Panc1 (cell line): ENCODE measurements at regions not wholly inside any gene's neighbourhood (a gene's known extent, or its start where the extent isn't known, plus 50 kb on each side); places are given as distances from the start of the nearest gene placed in this dataset.
"Not testable (repeated sequence)": the region's sequence is repeated elsewhere in the genome, so short reads cannot be mapped to it uniquely, and the experiment has no call there.

Experiments used
- ATAC-seq: fragments of 200-7000 bp; cut with Tn5 transposase; 2 replicates; pipeline ENCODE4 v1.9.1; 2020; ENCODE audit warnings: mild to moderate bottlenecking, moderate library complexity
- BruUV-seq: library from RNA; stranded (reverse); fragments of 400-500 nt; replicated peaks from 2 replicates; lab custom pipeline; 2021; lab: Mats Ljungman, UMichigan
- CTCF ChIA-PET: fragments of 300-600 bp; sonication (Branson Sonifier 250); formaldehyde crosslinking; loops from one replicate; lab custom pipeline; 2022; ENCODE audit warnings: antibody characterized with exemption; lab: Charles Lee
- POLR2A ChIA-PET: fragments of 300-600 bp; sonication (Branson Sonifier 250); formaldehyde crosslinking; loops from one replicate; lab custom pipeline; 2022; ENCODE audit warnings: antibody characterized with exemption; lab: Charles Lee
- DNase-seq: peaks from one replicate; pipeline ENCODE4 v3.0.0-alpha.2; 2010; ENCODE audit warnings: low read depth, low spot score
- H3K27ac ChIP-seq: 2 replicates; pipeline ENCODE4 v1.5.1; 2011; ENCODE audit warnings: mild to moderate bottlenecking, low read length, inconsistent platforms
- H3K27me3 ChIP-seq: fragments of 200-500 bp; sonication (Bioruptor generic); 2 replicates; pipeline ENCODE4 v1.6.0; 2014; ENCODE audit warnings: low read length, inconsistent platforms; ENCODE audit not compliant: control insufficient read depth, insufficient read depth
- H3K36me3 ChIP-seq: fragments of 200-500 bp; sonication (Bioruptor generic); 2 replicates; pipeline ENCODE4 v1.5.1; 2014; ENCODE audit warnings: inconsistent platforms, mild to moderate bottlenecking, low read length, moderate library complexity; ENCODE audit not compliant: control insufficient read depth, insufficient read depth
- H3K4me1 ChIP-seq: 2 replicates; pipeline ENCODE4 v1.5.1; 2011; ENCODE audit warnings: inconsistent platforms, mild to moderate bottlenecking, low read length, moderate library complexity; ENCODE audit not compliant: control insufficient read depth, insufficient read depth
- H3K4me3 ChIP-seq, 2 experiments: 2 replicates each; pipeline ENCODE4 v1.5.1; 2011 to 2012; ENCODE audit warnings: low read depth in 2 of 2, low read length in 2 of 2, mild to moderate bottlenecking in 2 of 2, inconsistent platforms in 1 of 2, moderate library complexity in 1 of 2
- H3K9me3 ChIP-seq: fragments of 200-500 bp; sonication (Bioruptor generic); 2 replicates; pipeline ENCODE4 v1.5.1; 2014; ENCODE audit warnings: low read depth, mild to moderate bottlenecking, inconsistent platforms, low read length, moderate library complexity; ENCODE audit not compliant: control insufficient read depth, insufficient read depth
- POLR2AphosphoS5 ChIP-seq: IDR thresholded peaks from 2 replicates; pipeline ENCODE4 v1.6.1; 2012; ENCODE audit warnings: mild to moderate bottlenecking, low read depth, low read length, moderate library complexity
- SIN3A ChIP-seq: IDR thresholded peaks from 2 replicates; pipeline ENCODE4 v1.6.1; 2012; ENCODE audit warnings: low read depth, mild to moderate bottlenecking, low read length, moderate library complexity, borderline replicate concordance; ENCODE audit not compliant: insufficient read depth
- TCF7L2 ChIP-seq: IDR thresholded peaks from 2 replicates; pipeline ENCODE4 v1.6.1; 2011; ENCODE audit warnings: mild to moderate bottlenecking, low read depth, low read length, inconsistent platforms
- in situ Hi-C: cut with HindIII; loops from 2 replicates; pipeline ENCODE4 v1.10.0; 2016; ENCODE audit warnings: low sequenced_read_pairs, low pct_unique_long_range_greater_than_20kb
- intact Hi-C: fragments of 100-400 bp; cut with micrococcal nuclease; formaldehyde crosslinking; loops from one replicate; pipeline ENCODE4 v1.10.0; 2022; ENCODE audit not compliant: unreplicated experiment
- TF ChIP-seq, protein P1 (sequence below): fragments of 450-650 bp; IDR thresholded peaks from 2 replicates; pipeline ENCODE4 v1.5.1; 2017; ENCODE audit warnings: mild to moderate bottlenecking
- TF ChIP-seq, protein P2 (sequence below), 2 experiments: IDR thresholded peaks; 2 replicates each; pipeline ENCODE4 v1.6.1; 2011 to 2012; ENCODE audit warnings: low read depth in 2 of 2, control low read depth in 1 of 2, low read length in 1 of 2, mild to moderate bottlenecking in 1 of 2, moderate library complexity in 1 of 2; ENCODE audit not compliant: insufficient read depth in 1 of 2

DNA sequence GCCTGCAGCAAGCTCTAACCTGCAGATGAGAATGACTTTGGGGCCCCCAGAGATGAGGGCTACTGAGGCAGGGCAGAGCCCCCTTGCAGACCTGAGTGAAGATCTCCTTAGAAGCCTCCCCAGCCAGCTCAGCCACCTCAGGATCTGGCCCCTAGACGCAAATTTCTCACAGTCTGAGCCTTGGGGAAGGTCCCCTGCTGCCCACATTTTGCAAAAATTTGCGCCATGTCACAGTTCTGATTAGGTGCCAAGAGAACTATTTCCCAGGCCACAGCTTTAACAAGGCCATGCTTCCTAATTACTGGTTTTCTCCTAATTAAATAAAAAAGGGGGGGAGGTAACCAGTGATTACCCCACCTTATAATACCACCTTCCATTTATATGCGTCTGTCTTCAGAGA, 81.0 kb upstream of the HES1 start:
- intact Hi-C loops (no loop called here), in situ Hi-C loops (no loop called here)
- CTCF ChIA-PET = interaction anchor here (0.7 kb wide), 1 partner anchor 261 kb away, joined by 3 read pairs; no protein-coding TSS in a partner anchor
- TF ChIP-seq TCF7L2 = no peak
- TF ChIP-seq, protein P1, sequence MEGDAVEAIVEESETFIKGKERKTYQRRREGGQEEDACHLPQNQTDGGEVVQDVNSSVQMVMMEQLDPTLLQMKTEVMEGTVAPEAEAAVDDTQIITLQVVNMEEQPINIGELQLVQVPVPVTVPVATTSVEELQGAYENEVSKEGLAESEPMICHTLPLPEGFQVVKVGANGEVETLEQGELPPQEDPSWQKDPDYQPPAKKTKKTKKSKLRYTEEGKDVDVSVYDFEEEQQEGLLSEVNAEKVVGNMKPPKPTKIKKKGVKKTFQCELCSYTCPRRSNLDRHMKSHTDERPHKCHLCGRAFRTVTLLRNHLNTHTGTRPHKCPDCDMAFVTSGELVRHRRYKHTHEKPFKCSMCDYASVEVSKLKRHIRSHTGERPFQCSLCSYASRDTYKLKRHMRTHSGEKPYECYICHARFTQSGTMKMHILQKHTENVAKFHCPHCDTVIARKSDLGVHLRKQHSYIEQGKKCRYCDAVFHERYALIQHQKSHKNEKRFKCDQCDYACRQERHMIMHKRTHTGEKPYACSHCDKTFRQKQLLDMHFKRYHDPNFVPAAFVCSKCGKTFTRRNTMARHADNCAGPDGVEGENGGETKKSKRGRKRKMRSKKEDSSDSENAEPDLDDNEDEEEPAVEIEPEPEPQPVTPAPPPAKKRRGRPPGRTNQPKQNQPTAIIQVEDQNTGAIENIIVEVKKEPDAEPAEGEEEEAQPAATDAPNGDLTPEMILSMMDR = no peak
- TF ChIP-seq POLR2AphosphoS5 = no peak
- ATAC-seq = no peak
- peak overlapping the region; percentile 13; the same call in 1 of the 2 replicates for H3K27ac ChIP-seq
- no peak for DNase-seq
- peaks cover 21% of the 10 kb centered on the region; the same call in 1 of the 2 replicates for H3K9me3 ChIP-seq
- no TSS peak for BruUV-seq
- no peaks in the 10 kb centered on the region for H3K36me3 ChIP-seq
- H3K4me3 ChIP-seq = no peak overlapping the region
- POLR2A ChIA-PET = interaction anchor here (0.6 kb wide), 1 partner anchor 243 kb away, joined by 12 read pairs; no protein-coding TSS in a partner anchor
- H3K27me3 ChIP-seq = no peaks in the 10 kb centered on the region
- peaks cover 18% of the 10 kb centered on the region for H3K4me1 ChIP-seq

DNA sequence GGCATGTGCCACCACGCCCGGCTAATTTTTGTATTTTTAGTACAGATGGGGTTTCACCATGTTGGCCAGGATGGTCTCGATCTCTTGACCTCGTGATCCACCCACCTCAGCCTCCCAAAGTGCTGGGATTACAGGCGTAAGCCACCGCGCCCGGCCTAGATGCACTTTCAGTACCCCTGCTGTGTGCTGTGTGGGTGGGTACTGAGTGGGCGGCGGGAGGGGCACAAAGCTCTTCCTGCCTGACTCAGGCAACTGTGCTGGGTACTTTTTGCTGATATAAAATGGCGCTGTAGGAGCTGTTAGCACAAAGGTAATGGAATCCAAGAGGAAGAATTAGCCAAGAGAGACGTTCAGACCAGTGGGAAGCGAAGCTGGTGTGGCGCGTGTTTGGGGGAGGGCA, 79.6 kb upstream of the HES1 start:
- peaks cover 18% of the 10 kb centered on the region for H3K4me1 ChIP-seq
- H3K9me3 ChIP-seq, H3K36me3 ChIP-seq, CTCF ChIA-PET, DNase-seq, H3K4me3 ChIP-seq, H3K27me3 ChIP-seq, ATAC-seq, intact Hi-C loops, in situ Hi-C loops, POLR2A ChIA-PET, BruUV-seq: not testable (repeated sequence)
- peak overlapping the region; percentile 79; the same call in 1 of the 2 replicates for H3K27ac ChIP-seq

DNA sequence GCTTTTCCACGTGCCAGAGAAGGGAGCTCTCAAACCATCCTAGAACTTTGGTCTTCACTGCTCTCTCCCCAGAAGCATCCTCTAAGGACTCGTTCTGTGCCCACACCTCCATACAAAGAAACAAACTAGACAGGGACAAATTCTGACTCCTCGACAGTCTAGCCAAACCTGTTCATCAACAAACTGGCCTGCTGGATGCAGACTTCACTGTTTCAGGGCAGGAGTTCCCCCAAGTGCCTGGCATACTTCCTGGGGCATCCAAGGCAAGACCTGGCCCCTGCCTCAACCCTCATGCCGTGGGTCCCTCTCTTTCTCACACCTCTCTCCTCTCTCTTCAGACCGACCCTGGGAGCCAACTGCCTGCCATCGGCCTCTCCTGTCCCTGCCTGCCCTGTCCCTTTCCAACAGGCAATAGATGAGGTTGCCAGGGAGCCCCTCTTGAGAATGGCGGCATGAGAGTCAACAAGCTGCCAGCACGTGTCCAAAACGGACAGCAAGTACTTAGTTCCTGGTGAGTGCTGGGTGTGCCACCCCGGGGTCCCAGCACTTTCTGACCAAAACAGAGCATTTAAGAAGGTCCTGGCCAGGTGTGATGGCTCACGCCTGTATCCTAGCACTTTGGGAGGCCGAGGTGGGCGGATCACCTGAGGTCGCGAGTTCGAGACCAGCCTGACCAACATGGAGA, 79.1 kb upstream of the HES1 start:
- Histone ChIP-seq H3K4me1 (peaks cover 18% of the 10 kb centered on the region), H3K4me3 (no peak overlapping the region), H3K9me3 (peaks cover 4% of the 10 kb centered on the region; the same call in 1 of the 2 replicates), H3K27me3 (no peaks in the 10 kb centered on the region), H3K27ac (peak overlapping the region; percentile 79), H3K36me3 (no peaks in the 10 kb centered on the region)
- intact Hi-C loops = no loop called here
- no peak for DNase-seq
- CTCF ChIA-PET = no interaction called here
- TF ChIP-seq SIN3A = no peak
- no peak for TF ChIP-seq POLR2AphosphoS5
- TF ChIP-seq, protein P1 = no peak
- TF ChIP-seq TCF7L2 = no peak
- TF ChIP-seq, protein P2, sequence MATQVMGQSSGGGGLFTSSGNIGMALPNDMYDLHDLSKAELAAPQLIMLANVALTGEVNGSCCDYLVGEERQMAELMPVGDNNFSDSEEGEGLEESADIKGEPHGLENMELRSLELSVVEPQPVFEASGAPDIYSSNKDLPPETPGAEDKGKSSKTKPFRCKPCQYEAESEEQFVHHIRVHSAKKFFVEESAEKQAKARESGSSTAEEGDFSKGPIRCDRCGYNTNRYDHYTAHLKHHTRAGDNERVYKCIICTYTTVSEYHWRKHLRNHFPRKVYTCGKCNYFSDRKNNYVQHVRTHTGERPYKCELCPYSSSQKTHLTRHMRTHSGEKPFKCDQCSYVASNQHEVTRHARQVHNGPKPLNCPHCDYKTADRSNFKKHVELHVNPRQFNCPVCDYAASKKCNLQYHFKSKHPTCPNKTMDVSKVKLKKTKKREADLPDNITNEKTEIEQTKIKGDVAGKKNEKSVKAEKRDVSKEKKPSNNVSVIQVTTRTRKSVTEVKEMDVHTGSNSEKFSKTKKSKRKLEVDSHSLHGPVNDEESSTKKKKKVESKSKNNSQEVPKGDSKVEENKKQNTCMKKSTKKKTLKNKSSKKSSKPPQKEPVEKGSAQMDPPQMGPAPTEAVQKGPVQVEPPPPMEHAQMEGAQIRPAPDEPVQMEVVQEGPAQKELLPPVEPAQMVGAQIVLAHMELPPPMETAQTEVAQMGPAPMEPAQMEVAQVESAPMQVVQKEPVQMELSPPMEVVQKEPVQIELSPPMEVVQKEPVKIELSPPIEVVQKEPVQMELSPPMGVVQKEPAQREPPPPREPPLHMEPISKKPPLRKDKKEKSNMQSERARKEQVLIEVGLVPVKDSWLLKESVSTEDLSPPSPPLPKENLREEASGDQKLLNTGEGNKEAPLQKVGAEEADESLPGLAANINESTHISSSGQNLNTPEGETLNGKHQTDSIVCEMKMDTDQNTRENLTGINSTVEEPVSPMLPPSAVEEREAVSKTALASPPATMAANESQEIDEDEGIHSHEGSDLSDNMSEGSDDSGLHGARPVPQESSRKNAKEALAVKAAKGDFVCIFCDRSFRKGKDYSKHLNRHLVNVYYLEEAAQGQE (IDR thresholded peaks at IDR 0.05; ENCODE audit: insufficient read depth in 1 of 2, low read depth in 2 of 2, low read length in 1 of 2) = no peak
- no TSS peak for BruUV-seq
- POLR2A ChIA-PET = no interaction called here
- in situ Hi-C loops = no loop called here
- no peak; the same call in 1 of the 2 replicates for ATAC-seq
